Activated T-cell treated with anti-CD3 and anti-CD28 coated beads for 4 hours (primary cell): ENCODE measurements at regions not wholly inside any gene's neighbourhood (a gene's known extent, or its start where the extent isn't known, plus 50 kb on each side); places are given as distances from the start of the nearest gene placed in this dataset.
"Not testable (repeated sequence)": the region's sequence is repeated elsewhere in the genome, so short reads cannot be mapped to it uniquely, and the experiment has no call there.

Source experiments
- DNase-seq: peaks from one replicate; pipeline ENCODE4 v3.0.0-alpha.2; 2020

DNA sequence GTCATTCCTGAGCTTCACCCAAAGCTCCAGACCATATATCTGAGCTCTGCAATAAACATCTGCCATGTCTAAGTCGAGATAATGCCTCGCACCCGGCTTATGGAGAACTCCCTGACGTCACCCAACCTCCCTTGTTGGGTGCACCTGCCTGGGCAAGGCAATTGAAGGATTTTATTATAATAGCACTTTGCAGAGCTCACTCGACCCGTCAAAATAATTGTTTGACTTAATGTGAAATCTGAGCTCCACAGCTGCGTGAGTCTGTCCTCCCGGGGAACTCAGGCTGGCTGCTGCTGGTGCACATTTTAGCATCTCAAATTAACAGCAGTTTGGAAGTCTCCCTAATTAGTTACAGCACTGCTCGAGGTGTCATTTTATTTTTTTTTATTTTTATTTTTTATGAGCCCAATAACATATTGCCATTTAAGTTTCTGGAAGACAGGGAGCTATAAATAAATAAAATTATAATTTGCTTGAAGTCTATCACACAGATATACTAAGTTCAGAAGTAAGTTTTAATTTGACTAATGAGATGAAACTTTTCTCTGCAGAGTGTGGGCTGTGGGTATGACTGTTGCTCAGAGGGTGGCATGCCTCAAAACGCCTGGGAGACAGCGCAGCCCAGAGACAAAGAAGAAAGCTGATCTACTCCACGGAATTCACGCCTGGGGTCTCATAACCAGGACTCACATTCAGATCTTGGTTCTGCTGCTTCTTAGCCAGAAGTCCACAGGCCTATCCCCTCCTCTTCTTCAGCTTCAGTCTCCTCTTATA is 401.4 kb upstream of the C16orf82 start:
- no peak for DNase-seq

DNA sequence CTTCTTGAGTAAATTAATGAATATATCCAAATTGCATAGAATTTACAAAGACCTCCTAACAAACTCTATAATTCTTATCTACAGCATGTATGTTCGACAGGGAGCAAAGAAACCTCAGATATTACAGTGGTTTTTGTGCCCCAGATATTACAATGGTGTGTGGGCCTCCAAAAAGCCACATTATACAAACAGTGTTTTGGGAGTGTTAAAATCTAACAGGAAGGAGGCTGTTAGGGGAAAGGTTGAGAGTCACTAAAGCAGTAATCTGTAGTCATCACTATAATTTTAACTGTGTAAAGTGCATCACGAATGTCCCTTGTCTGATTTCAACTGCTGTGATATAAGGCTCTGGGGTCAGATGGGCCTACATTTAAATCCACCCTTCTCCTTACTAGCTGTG is 400.2 kb upstream of the C16orf82 start:
- DNase-seq, result no peak

DNA sequence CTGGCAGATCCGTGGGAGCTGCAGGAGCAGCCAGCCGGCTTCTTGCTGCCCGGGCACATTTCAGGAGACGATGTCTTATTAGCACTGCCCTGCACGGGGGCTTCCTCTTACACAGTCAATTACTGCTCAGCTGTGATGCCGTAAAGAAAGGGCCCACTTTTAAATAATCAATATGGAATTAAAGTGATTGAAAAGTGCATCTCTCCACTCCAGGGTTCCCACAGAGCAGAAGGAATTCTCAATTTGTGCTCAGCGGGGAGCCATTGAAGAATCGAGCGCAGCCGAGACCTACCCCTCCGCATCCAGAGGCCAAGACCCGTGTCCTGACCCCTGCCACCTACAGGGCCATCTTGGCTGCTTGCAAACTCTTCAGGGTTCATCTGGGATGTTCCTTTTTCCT is 399.4 kb upstream of the C16orf82 start:
- DNase-seq, result no peak

DNA sequence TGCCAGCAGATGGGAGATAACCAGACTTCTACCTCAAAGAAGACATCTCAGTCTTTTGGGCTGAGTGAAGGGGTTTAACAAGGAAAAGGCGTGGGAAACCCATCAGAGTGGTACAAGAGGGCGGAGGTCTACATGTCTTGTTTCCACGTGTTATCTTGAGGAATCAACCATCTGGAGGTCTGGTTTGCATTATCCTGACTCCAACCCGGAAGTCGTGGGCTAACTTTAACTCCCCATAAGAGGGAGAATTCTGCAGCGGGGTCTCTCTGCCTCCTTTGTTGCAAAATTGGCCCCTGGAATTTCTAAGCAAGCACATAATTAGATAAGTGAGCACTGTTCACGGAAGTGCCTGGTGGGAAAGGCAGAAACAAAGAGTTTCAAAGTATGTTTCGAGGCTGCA is 398.7 kb upstream of the C16orf82 start:
- no peak for DNase-seq

DNA sequence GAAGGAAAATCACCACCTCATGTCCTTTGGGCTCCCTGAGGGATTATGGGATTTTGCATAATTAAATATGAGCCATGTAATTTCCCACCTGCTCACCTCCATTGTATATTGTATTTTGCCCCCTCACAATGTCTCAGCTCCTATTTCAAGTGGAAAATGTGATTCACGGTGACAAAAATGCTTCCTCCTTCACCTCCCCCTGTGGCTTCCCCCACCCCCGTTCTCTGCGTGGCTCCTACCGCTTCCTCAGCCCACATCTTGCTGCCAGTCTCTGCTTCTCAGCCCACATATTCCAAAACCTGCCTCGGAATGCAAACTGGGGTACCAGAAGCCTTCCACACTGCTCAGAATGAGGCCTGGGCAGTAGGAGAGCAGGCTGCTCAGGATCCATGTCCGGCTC is 394.5 kb upstream of the C16orf82 start:
- peak; percentile 26 for DNase-seq

DNA sequence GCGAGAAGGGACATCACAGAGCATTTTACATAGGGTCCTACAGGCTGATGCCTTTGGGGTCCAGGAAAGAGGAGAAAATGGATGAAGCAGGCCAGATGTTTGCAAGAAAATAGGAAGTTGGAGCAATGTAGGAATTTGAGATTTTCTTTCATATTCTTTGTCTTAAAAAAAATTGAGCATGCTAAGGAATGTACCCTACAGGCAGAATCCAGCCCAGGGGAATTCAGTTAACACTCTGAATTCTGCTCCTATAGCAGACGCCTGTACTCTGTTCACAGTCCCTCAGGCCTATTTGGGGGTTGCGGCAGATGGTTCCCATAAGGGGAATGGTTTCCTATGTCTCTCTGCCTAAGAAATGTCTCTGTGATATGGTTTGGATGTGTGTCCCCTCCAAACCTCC is 393.7 kb upstream of the C16orf82 start:
- no peak for DNase-seq

DNA sequence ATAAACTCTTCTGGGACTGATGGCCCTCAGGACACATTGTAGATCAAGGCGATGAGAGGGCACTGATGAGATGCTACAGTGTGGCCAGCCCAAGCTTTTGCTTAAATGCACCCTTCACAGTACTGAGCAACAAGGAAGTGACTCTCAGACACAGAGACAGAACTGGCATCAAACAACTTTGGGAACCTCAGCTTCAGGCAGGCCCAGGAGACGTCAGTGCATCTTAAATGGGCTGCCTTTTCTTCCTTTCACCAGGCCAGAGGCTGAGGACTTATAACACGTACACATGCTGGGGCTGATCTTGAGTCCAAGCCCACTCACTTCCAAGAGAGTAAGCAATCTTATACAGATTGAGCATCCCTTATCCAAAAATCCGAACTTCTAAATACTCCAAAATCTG is 386.1 kb upstream of the C16orf82 start:
- DNase-seq, result no peak

DNA sequence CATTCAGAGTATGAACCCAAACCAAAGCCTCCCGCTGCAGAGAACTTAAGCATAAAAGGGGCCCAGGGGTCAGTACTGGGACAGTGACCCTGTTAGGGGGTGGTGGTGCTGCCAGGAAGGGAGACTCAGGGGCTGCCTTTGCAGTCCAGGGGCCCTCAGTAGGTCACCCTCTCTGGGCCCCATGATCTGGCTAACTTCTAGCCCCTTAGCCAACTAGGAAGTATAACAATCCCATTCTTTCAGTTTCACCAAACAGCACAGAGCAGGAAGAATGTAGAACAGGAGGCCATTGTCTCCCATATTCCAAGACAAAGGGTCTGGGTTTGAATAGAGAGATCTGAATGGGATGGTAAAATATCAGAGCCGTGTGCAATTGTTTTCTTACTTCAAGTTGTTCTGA is 378.6 kb upstream of the C16orf82 start:
- DNase-seq, result no peak

DNA sequence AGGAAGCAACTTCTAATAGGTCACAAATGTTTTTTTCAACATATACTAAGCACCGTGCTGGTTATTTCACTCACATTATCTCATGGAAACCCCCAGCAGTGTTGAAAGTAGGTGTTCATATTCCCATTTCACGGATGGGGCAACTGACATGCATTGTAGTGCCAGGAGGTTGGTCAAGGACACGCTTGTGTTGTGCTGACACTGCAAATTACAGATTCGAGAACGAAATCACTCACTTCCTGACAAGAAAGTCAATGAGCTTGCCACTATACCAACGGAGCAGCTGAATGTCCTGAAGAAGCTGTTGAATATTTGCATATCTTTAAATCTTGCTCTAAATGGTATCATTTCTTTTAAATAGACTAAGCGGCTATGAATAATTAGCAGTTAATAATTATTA is 378.0 kb upstream of the C16orf82 start:
- no peak for DNase-seq

DNA sequence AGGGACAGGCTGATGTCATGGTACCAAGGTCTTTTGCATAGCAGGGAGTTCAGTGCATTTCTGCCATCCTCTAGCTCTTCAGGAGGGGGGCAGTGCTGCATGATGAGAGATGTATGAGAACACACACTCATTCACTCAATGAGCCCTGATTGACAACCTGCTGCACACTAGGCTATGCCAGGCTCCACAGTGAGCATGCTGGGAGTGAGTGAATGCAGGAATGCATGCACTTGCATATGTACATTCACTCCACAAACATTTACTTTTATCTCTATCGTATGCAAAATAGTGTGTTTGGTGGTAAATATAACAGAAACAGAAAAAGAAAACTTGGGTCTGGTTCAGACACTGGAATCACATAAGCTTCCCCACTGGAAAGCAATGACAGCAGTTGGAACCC is 374.1 kb upstream of the C16orf82 start:
- DNase-seq, result no peak

DNA sequence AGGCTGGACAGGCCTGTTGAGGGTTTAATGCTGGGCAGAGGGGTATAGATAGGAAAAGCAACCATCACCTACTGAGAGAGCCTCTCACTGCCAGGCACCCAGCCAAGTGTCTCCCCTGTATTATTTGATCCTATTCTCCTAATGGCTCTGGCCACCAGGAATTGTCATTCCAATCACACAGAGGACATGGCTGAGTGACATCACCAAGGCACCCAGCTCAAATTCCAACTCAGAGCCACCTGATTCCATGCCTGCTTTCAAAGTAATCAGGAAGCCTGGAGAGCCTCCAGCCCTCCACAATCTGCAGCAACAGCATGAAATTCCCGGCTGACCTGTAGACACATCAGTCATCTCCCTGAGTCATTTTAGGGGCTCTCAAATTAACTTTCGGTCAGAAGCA is 368.9 kb upstream of the C16orf82 start:
- no peak for DNase-seq

DNA sequence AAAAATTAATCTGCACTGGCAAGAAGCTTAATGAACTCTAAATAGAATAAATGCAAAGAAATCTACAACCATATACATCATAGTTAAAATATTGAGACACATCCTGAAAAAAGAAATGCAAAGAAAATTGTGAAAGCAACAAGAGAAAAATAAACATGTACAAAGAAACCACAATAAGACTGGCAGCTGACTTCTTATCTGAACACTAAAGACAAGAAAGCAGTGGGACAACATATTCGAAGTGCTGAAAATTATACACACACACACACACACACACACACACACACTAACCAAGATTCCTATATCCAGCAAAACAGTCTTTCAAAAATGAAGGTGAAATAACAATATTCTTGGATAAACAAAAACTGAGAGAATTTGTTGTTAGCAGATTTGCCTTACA is 366.5 kb upstream of the C16orf82 start:
- DNase-seq, result no peak

DNA sequence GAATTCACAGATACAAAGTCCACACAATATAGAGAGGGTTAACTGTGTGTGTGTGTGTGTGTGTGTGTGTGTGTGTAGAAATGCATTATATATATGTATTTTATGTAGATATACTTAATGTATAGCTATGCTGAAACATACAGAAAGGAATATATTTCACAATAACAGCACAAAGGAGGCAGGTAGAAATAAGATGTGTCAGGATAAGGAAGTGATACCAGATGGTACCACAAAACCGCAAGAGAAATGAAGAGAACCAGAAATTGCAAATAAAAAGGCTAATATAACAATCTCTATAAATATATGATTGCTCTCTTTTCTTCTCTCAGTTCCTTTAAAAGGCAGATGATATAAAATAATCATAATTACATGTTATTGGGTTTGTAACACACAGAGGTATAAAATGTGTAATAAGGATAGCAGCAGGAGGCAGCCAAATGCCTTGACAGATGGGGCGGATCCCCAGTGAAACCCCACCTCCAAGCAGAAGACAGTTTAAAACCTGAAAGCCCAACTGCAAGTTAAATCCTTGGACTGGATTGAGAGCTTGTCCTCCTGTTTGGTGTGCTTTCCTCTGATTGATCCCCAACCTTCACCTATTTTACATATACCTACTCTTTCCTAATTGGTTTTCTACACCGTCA is 365.4 kb upstream of the C16orf82 start:
- DNase-seq, result no peak

DNA sequence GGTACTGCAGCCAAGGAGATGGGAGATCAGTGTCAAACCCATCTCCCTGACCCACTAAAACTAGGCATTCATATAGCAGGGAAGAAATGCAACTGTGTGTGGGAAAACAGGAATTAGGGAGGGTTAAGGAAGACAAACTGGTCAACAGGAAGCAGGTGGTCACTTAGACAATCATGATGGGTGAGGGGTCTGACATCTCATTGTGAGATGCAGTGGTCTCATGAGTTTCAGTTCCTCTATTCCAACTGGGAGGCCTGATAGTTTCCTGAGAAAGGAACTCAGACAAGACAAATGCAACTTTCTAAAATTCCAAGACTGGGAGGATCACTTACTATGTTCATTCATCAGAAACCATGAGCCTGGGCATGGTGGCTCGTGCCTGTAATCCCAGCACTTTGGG is 361.4 kb upstream of the C16orf82 start:
- no peak for DNase-seq

DNA sequence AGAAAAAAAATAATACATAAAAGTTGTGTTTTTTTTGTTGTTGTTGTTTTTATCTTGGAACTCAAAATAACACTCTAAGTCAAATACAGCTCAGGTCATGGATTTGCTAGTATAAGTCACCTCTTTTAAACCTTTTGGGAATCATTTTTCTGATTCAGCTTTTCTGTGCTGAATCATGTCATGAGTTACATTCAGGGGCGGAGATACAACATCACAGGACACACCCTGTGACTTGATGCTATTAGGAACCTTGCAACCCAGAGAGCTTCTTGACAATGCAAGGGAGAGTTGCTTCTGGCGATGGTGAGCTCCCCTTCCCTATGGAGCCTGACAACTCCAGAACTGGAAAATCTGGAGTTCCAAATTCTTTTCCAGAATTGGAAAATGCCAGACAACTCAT is 358.3 kb upstream of the C16orf82 start:
- no peak for DNase-seq

DNA sequence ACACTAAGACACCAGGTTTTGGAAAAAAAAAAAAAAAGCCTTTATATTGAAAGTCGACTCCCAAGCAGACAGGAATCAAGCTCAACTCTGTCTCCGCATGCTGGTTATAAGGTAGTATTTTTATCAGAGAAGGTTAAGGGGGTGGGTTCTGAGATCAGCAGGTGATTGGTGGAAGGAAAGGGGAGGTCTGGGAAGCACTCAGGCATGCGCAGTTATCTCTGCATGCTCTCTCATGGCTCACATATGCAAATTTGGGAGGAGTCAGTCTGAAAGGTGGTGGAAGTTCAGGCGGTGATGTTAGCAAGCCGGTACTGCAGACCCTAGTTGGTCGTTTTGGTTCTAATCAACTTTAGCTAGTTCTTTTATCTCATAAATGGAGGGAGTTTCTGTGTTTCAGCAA is 357.6 kb upstream of the C16orf82 start:
- no peak for DNase-seq

DNA sequence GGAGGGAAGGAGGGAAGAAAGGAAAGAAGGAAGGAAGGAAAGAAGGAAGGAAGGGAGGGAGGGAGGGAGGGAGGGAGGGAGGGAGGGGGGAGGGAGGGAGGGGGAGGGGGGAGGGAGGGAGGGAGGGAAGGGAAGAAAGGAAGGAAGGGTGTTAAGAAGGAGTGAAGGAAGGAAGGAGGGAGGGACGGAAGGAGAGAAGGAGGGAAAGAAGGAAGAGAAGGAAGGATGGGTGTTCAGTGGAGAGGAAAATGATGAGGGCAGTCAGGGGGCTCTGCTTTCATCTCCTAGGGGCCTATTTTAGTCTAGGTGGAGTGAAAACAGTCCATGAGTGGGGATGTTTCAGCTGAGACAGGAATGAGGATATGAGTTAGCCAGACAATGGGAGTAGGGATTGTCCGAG is 357.0 kb upstream of the C16orf82 start:
- no peak for DNase-seq

DNA sequence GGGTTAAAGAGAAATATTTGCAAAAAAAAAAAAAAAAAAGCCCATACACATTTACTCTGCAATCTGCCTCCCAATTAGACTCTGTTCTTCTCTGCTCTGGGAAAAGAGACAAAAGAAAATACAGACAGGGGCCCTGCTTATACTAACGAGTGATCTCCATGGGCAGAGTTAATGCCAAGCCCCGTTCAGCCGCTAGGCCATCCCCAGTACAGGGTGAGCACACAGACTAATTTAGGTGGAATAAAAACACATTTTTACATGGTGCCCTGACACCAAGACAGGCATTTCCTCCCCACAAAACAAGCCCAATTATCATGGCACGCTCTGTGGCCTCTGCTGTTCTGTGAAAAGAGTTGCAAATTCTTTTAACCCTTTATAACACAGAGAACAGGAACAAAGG is 356.3 kb upstream of the C16orf82 start:
- no peak for DNase-seq

DNA sequence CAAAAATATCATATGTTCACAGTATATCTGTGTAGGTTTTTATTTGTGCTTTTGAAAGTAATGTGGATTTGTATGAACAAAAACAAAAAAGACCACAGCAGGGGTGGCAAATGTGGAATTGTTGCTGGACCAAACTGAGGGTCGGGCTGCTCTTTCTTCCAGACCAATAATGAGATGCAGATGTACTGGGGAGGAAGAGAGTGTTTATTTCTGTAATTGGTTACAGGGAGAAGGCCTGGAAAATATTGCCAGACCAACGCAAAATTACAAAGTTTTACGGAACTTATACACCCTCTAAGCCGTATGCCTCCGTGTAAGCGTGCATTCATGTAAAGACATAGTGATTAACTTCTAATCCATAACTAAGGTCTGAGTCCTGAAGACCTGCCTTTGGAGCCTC is 353.9 kb upstream of the C16orf82 start:
- no peak for DNase-seq

DNA sequence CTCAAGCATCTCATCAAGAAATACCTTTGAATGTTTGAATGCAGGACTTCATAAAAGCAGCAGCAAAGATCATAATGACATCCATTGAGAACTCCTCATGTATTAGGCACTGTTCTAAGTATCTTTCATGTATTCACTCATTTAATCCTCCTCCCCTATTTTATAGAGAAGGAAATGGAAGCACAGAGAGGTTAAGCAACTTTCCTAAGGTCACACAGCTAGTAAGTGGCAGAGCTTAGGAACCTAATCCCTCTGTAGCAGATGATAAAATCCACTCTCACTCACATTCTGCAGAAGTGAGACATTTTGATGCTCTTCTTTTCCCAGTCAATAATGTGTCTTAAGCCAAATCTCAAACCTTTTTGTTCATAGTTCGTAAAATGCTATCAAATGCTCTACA is 350.8 kb upstream of the C16orf82 start:
- DNase-seq, result no peak

DNA sequence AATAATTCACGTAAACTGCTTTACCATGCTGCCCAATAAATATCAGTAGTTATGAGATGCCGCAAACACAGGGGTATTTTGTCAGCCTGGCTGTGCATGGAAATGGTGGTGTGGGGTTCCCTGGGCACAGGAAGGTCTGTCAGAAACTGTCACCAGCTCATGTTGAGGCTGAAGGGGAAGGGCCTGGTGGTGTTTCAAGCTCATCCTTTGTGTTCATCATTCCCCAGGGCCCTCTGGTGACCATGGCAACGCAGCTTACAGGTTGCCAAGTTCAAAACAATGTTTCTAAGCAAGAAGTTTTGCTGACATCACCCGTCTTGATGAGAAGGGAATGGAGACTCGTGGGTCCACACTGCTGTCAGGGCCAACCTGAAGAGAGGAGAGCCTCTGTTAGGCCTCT is 348.9 kb upstream of the C16orf82 start:
- DNase-seq, result no peak

DNA sequence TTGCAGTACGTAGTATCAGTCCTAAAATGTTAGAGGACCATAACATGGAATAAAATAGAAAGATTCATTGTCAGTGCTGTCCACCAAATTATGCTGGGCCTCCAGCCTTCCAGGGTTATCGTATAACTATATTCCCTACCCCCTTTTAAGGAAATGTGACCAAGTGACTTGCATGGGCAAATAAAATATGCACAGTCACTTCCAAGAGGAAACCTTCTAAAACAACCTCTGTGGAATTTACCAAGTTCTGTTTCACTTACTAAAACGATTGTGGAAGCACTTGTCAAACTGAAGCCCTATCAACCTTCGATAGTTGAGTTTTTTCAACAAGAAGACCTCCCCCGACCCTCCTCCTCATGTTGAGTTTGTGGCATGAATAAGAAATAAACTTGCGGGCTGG is 345.4 kb upstream of the C16orf82 start:
- no peak for DNase-seq

DNA sequence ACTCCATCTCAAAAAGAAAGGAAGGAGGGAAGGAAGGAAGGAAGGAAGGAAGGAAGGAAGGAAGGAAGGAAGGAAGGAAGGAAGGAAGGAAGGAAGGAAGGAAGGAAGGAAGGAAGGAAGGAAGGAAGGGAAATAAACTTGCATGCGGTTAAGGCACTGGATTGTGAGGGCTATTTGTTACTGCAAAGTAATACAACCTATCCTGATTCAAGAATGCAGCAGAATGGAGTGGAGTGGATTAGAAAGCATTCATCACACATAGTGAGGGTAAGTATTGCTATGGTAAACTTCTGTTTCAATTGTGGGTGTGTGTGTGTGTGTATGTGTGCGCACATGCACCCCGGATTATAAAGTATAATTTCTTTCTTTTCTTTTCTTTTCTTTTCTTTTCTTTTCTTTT is 344.8 kb upstream of the C16orf82 start:
- not testable (repeated sequence) for DNase-seq

DNA sequence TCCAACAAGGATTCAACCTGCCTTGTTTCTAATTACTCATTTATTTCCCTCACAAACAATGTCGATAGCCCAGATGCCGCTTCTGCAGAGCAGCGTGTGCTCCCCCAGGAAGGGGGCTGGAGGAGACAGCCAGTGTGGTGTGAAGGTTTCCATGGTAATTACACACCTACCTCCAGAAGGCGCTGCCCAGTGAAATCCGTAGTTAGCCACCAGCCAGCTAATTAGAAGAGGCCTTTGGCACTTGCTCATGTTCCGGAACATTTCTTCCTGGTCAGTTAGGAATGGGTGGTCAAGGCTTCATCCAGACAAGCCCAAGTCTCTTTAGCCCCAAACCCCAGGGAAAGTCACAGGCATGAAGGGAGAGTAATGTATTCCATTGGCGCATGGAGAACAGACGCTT is 342.5 kb upstream of the C16orf82 start:
- no peak for DNase-seq

DNA sequence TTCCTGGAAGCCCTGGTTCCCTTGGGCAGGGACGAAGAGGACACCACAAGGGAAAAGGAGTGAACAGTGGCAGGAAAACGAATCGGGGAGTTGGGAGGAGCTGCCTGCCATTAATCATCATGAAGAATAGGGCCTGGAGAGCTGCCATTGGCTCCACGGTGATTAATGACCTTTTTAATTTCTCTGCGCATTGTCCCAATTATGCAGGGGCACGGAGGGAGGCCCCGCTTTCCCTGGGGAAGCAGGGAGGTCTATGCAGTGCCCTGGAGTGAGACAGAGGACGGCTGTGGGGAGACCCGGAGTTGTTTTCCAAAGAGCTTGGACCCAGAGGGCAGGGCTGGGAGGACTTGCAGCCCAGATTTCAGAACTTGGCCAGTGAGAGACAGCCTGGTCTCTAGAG is 338.9 kb upstream of the C16orf82 start:
- no peak for DNase-seq
